GM19397 (cell line): ENCODE measurements at regions not wholly inside any gene's neighbourhood (a gene's known extent, or its start where the extent isn't known, plus 50 kb on each side); places are given as distances from the start of the nearest gene placed in this dataset.
"Not testable (repeated sequence)": the region's sequence is repeated elsewhere in the genome, so short reads cannot be mapped to it uniquely, and the experiment has no call there.

Experiments
- ATAC-seq: cut with Tn5 transposase; IDR thresholded peaks from one replicate; pipeline ENCODE4 v1.9.1; 2021; ENCODE audit warnings: mild to moderate bottlenecking, moderate library complexity; ENCODE audit not compliant: unreplicated experiment

DNA sequence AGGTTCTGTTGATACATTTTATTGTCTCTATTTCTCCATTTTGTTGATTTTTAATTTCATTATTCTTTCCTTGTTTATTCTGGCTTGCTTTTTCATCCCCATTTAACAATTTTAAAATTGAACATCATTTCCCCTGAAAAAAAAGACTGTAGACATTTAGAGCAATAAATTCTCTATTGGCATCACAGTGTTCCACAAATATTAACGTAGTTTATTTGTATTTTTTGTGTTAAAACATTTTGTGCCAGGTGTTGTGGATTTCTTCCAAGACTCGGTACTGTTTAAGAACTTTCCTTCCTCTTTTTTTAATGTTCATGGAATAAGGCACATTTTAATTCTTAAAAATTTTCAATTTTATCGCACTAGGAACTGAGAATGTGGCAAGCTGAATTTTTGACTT lies 156.1 kb upstream of the NPY start:
- no peak for ATAC-seq

DNA sequence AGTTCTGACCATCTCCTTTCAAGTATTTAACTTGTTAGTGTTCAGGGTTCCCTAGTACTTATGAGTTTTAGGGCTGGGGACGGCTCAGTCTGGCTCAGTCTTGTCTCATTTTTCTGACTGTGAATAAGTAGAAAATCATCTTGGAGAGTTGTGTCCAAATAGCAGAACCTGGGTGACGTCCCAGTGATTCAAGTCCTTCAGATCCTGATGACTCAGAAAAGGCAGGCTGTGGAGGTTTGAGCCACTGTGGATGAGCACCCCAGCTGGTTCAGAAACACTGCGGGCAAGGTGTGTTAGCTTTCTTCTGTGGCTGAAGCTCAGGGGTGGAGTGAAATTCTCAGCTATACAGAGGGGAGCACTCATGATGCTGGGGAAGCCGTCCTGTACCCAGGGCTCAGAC lies 154.4 kb upstream of the NPY start:
- no peak for ATAC-seq

DNA sequence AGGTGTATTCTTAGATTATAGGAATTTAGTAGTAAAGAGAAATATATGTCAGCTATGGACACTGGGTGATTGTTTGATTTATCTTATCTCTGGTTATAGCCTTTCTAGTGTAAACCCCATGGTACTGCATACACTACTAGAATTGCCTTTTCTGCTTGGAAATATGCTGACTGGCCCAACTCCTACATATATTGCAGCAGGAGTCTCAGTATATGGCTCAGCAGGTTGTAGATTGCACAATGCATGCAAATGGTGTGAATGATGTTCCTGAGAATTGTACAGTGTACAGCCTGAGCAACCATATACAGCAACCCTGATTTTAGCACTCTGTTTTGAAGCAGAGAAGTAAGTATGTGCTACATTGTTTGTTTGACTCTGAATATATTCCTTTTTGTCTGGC lies 153.4 kb upstream of the NPY start:
- no peak for ATAC-seq

DNA sequence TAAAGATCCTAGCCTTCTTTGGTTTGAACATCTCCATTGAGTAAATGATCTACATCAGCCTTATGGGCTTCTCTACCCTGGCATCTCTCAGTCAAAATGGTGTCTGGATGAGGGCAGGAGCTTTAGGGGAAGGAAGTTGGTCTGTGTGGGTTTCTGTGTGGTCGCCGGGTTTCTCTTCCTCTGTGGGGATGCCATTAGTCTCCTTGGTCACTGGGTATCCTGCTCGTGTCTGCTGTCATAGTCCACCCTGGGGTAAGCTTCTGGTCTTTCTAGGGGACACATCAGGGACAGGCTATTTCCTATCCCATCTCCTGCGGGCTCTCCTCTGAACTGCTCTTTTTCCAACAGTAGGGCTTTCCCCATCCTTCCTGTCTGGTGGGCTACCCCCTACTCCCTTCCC lies 150.3 kb upstream of the NPY start:
- ATAC-seq: no peak

DNA sequence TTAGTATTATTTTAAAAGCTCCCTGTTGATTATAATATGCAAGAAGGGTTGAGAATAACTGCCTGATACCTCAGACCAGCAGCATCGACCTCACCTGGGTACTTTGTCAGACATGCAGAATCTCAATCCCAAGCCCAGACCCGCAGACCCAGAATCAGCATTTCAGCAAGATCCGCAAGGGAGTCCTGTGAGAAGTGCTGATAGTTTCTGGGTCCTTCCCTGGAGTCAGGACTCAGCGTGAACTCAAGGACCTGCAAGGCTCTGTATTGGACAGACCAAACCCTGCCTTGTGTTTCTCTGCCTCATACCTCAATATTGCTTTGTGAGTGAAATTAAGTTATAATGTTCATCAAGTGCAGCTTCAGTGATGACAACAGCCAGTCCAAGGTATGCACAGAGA lies 149.5 kb upstream of the NPY start:
- ATAC-seq: peak; percentile 4

DNA sequence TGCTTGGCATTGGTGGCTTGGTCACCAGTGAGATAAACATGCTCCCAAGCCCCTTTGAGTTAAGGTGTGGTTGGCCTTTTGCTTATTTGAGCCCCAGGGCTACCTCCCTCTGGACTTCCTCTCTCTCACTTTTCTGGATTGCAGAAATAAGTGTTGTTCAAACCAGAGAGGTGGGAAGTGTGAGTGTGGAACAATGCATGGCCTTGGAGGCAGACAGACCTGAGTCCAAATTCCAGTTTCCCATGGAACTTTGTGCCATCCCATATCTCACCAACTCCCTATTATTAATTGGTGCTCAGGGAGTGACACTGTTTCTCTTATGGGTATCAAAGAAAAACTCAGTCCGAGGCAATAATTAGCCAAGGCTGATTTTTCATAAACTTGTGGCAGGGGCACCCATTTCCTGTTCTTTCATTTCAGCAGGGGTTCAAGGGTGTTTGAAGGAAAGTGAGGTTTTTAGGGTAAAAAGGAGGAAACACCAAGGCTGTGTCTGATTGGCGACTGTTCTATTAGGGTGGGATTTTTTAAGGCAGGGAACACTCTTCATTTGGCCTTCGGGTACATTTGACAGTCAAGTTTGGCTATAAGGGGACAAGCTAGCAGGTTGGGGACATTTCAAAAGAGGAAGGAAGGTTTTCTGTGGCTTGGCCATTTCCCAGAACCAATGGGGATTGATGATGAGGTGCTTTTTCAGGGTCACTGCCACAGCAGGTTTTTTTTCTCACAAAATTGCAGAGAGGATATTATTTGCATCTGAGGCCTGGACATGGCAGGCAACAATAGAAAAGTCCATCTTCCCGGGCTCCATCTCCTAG lies 148.8 kb upstream of the NPY start:
- peak; percentile 50 for ATAC-seq

DNA sequence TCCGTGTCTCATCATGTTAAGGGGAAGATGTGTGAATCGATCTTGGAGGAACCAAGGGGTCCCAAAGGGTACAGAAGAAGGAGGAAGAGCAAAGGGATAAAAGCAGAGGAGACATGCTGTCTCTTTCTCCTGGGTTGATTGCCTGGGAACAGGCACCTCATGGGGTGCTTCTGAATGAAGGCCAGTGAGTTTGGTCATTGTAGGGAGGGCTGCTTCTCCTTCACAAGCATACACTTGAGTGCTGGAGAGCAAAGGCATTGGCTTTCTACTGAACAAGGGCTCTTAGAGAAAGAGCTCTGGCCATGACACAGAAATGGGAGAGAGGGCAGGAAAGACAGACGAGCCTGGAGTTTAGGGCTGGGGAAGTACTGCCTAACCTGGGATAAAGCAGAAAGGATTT lies 146.7 kb upstream of the NPY start:
- no peak for ATAC-seq

DNA sequence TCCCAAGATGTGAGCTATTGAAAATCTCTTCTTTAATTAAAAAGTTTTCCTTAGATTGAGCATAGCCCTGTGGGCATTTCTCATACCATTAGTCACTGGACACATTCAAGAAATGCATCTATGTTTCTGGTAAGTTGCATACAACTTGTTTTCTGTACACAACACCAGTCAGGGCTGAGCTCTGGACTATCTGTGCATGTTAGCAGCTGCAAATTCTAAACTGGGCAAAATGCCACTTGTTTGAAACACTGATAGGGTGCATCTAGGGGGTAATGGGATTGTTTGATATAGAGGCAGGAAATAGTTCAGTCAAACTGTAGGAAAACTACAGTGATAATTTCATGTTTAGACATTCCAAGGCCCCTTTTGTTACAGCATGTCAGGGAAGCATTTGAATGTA lies 145.6 kb upstream of the NPY start:
- ATAC-seq: no peak

DNA sequence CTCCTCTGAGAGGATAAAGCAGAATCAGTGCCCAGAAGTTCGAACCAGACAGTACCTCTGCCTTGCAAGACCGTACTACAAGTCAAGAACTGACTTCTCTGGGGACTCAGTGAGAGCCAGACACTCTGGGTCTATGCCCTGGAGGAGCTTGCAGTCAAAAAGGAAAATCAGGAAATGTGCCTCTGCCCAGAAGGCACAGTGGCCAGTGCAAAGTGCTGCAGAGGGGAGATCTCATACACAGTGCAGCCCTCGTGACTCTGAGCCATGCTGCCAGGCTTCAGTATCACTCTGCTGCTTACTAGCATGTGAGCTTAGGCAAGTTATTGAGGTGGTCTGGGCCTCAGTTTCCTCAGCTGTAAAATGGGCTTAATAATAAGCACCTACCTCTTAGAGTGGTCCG lies 144.0 kb upstream of the NPY start:
- ATAC-seq: no peak

DNA sequence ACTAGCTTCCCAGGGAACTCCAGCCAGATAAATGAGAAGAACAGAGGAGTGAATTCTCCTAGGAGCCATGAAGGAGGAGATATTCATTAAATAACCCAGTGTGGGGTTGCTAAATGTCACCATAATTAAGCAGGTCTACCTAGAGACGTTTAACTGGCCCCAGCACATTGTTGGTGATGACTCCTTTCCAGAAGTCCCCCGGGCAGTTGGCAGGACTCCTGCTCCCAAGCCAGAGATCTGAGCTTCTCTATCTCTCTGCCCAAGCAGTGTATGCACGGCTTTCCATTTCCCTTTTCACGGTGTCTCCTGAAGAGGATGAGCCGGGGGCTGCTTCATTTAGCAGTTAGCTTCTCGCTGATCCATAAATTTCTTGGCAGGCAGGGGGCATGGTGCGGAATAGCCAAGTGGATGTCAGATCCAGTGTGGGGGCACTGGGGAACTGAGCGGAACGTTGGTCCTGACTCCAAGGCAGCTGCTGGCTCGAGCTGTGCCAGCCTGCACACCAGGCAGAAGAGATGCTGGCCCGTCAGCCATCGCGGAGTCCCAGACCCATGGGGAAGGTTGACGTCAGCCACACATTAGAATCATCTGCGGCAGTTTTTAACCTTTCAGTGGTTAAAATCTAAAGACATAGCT lies 142.0 kb upstream of the NPY start:
- no peak for ATAC-seq

DNA sequence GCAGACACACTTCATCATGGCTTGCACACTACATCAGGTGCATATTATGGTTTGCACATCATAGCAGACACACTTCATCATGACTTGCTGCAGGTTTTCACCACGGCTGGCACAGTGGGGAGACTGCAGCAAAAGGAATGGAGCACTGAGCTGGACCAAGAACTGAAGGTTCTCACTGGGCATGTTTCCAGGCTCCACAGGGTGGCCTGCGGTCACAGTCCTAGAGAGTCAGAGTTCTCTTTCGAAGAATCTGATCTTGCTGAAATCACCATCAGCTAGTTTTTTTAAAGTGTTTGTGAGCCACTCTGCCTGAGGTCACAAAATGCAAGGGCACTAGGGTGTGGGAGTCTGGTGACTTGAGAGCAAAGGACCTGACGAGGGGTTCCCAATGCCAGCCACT lies 140.4 kb upstream of the NPY start:
- ATAC-seq: no peak

DNA sequence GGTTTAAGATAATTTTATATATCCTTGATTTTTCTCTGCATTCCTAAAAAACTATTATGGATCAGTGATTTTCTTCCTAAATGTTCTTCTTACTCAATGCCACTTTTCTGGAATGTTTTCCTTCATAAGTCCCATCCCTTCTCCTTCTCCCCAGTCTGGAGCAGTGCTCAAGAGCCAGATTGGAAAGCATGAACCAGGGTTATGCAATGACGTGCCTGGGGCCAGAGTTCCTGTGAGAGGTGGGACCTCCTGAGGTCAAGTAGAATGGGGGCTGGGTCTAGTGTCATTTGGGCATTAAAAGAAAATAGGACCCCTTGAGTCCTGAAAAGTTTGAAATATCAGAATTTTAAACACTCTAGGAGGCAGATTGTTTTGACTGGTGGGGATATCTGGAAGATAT lies 132.0 kb upstream of the NPY start:
- ATAC-seq: no peak

DNA sequence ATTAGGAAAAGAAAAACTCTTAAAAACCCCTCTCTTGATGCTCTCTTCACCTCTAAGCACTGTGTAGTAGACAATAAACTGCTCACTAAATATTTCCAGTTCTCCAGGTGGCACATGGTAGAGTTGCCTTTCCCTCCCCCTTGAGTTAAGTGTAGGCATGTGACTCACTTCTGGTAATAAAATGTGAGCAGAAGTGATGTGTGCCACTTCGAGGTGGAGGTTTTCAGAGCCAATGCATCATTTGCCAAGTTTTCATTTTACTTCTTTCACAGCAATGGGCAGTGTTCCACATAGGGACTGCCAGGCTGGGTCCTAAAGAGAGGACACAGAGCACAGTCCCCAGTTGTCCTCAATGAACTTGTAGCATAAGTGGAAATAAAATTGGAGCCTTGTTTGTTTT lies 131.6 kb upstream of the NPY start:
- ATAC-seq: no peak

DNA sequence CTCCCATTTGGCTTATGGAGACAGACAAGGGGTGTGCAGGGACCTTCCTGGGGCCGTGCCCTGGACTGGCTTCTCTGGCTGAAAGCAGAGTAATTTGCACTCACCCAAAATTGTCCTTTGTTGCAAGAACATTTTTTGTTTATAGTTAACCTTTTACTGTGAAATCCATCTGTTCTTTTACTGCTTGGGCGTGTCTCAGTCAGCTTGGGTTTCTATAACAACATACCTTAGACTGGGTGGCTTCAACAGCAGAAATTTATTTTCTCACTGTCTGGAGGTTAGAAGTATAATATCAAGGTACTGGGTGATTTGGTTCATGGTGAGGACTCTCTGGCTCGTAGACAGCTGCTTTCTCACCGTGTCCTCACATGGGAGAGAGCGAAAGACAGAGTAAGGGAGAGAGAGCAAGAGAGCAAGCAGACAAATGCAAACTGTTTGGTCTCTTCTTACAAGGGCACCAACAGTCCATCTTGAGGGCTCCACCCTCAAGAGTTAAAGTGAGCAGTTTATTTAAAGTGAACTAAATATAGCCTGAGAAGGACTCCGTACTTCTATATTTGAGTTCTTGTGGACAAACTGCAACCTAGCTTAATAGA lies 131.0 kb upstream of the NPY start:
- ATAC-seq: no peak

DNA sequence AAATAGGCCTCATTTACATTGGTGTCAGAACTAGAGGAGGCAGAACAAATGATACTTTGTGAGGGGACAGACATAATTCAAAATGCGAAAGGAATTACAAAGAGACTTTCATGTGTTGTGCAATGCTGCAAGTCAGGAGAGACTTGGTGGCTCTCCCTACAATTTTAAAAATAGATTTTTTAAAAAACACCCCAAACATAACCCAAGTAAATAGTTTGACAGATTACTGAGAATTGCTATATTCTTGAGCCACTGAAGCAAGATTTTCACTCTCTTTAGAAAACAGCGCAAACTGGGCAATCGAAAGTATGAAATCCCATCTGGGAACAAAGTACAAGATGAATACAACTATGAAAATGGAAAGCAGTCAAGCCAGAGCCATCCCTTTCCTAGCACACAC lies 126.3 kb upstream of the NPY start:
- ATAC-seq: no peak

DNA sequence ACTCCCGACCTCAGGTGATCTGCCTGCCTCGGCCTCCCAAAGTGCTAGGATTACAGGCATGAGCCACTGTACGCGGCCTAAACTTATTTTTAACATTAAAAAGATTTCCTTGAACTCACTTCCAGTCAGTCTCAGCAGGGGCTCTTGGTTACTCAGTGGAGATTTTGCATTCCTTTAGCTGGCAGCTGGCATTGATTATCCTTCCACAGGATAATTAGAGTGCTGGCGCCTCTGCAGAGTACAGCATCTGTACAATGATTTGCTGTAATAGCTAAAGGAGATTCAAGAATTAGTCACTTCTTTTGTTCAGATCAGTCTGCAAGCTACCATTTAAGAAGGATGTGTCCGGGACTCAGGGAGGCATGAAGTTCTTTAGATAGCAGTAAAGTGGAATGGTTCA lies 125.0 kb upstream of the NPY start:
- ATAC-seq: no peak

DNA sequence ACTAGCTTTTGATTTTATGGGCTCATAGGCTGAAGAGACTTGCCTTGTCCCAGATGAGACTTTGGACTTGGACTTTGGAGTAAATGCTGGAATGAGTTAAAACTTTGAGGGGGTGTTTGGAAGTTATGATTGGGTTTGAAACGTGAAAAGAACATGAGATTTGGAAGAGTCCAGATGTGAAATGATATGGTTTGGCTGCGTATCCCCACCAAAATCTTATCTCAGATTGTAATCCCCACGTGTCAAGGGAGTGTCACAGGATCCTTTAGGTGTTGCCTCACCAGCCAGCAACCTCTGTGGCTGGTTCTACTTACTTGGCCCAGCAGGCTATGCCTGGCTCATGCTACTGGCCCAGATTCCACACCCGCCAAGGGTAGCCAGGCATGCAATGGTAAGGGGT lies 119.6 kb upstream of the NPY start:
- ATAC-seq: no peak

DNA sequence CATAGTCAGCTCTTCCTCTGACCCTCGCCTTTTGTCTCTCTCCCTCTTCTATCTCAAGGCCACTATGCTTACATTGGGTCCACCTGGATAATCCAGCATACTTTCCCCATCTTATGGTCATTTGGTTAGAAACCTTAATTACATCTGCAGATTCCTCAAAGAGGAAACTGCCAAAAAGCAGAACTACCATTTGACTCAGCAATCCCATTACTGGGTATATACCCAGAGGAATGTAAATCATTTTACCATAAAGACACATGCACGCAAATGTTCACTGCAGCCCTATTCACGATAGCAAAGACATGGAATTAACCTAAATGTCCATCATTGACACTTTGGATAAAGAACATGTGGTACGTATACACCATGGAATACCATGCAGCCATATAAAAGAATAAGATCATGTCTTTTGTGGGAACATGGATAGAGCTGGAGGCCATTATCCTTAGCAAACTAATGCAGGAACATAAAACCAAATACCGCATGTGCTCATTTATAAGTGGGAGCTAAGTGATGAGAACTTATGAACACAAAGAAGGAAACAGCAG lies 114.8 kb upstream of the NPY start:
- ATAC-seq: no peak

DNA sequence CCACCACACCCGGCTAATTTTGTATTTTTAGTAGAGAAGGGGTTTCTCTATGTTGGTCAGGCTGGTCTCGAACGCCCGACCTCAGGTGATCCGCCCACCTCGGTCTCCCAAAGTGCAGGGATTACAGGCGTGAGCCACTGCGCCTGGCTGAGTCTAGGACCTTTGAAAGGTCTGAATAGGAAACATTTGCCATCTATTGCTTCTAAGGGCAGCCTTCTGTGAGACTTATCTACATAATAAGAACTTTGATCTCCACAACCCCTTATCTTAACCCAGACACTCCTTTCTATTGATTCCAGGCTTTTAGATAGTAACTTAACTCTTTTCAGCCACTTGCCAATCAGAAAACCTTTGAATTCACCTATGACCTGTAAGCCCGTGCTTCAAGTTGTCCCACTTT lies 112.0 kb upstream of the NPY start:
- ATAC-seq: not testable (repeated sequence)

DNA sequence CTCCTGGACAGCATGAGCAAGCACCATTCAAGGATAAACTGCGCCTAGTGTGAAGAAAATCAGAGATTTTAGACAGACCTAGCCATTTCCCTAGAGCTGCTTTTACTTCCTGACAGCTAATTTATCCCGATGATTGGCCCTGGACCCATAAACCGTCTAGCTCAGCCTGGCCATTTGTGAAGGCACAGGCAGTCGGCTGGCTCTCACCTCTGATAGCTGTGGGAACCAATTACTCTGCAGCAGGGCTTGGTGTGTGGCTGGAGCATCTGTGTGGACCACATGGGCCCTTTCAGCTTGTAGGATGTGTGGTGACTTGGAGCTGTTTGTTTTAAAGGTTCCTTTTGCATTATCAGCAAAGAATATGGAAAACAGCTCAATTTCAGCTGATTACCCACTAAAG lies 111.1 kb upstream of the NPY start:
- no peak for ATAC-seq

DNA sequence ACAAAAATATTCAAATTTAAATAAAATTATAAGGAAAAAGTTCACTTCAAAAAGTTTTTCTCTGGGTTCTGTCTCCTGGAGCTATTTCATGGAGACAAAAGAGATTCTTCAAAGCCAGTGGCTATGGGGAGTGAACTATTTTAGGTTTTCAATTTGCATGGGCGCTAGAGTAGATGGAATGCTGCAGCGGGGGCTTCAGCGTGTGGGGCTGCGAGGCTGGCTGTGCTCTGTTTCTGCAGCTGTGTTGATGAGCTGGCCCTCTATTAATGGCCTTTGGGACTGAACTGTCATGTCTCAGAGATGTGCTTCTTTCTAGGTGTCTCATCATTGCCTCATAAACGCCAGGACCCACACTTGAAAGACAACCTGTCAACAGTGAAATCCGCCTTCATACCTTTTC lies 108.4 kb upstream of the NPY start:
- ATAC-seq: no peak
